ENCODE measurements at regions not wholly inside any gene's neighbourhood (a gene's known extent, or its start where the extent isn't known, plus 50 kb on each side); places are given as distances from the start of the nearest gene placed in this dataset.

DNA sequence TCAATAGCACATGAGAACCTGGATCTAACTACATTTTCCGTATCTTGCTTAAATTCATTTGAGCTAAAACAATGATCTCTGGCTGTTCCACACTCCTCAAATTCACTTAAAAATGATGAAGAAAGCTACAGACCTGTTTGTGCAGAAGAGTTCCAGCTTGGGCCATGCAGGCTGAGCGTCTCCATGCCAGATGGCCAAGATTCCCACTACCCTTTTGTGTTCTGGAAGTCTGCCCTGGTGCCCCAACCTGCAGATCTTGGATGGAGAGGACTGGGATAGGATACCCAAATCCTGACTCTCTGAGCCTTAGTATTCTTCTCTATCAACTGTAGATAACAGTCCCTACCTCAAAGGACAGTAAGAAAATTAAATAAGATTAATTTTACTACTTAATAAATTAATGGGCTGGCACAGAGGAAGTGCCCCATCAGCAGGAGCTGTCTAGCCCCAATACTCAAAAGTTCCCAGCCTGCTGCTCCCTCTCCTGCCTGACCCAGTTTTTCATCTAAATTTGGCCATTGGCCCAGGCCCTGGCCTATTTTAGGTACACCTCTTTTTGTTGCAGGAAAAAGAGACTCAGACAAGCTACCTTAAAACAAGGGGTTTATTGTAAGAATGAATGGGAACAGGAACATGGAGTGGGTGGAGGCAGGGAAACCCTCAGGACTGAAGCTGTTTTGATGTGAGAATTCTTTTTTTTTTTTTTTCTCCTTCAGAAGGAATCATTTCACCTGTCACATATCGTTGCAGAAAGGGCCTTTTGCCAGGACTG is 81.4 kb upstream of the GRK3 start:
- CTCF ChIA-PET (ENCODE audit: partially characterized antibody): interaction anchor here (1.2 to 1.7 kb wide), 2 partner anchors 21 to 26 kb away, joined by 4 to 7 read pairs; no protein-coding TSS in a partner anchor
- no peak overlapping the region for H3K18ac ChIP-seq (ENCODE audit: extremely low read depth, low read length)
- no peak overlapping the region for H2BK15ac ChIP-seq (ENCODE audit: low read length)
- TF ChIP-seq SIX5 (IDR thresholded peaks at IDR 0.05; ENCODE audit: low read depth, low read length): no peak
- TF ChIP-seq SUZ12 (IDR thresholded peaks at IDR 0.05; ENCODE audit: low read length): no peak
- no peak for TF ChIP-seq PHF8 (conservative IDR thresholded peaks at IDR 0.05; ENCODE audit: low read depth, low read length)
- no peak for TF ChIP-seq TCF12 (IDR thresholded peaks at IDR 0.05; ENCODE audit: low read depth, low read length)
- no peak for TF ChIP-seq GTF2F1 (IDR thresholded peaks at IDR 0.05; ENCODE audit: borderline replicate concordance, low read depth, low read length)
- TF ChIP-seq POU5F1 (IDR thresholded peaks at IDR 0.05; ENCODE audit: low read depth, low read length): no peak
- TF ChIP-seq MAX (IDR thresholded peaks at IDR 0.05): no peak
- TF ChIP-seq EGR1 (IDR thresholded peaks at IDR 0.05; ENCODE audit: borderline replicate concordance, low read depth, low read length): no peak
- TF ChIP-seq SP2 (IDR thresholded peaks at IDR 0.05; ENCODE audit: low read length): no peak
- TF ChIP-seq E2F6 (IDR thresholded peaks at IDR 0.05): no peak
- TF ChIP-seq SAP30 (IDR thresholded peaks at IDR 0.05; ENCODE audit: insufficient read depth, insufficient replicate concordance, low read length): no peak
- no peak for TF ChIP-seq RAD21 (IDR thresholded peaks at IDR 0.05 in 1 of 2, conservative IDR thresholded peaks at IDR 0.05 in 1 of 2; ENCODE audit: low read depth in 2 of 2, low read length in 2 of 2)

More for the DNA sequence above, 81.4 kb upstream of the GRK3 start:
- H4K5ac ChIP-seq (ENCODE audit: insufficient read length, low read depth, low read length): no peak overlapping the region
- H3K79me1 ChIP-seq (ENCODE audit: low read depth, low read length): no peaks in the 10 kb centered on the region; the same call in 1 of the 2 replicates
- peaks cover 10% of the 10 kb centered on the region; the same call in 1 of the 2 replicates for H3K23me2 ChIP-seq (ENCODE audit: low read depth, low read length)
- DNase-seq (ENCODE audit: low read depth in 1 of 2, low spot score in 2 of 2): no peak
- no peak overlapping the region for H2AFZ ChIP-seq (ENCODE audit: low read length)
- H2BK5ac ChIP-seq (ENCODE audit: low read depth, low read length): no peak overlapping the region
- H3K4me1 ChIP-seq (replicated peaks in 1 of 4; ENCODE audit: control insufficient read depth in 3 of 4, insufficient read depth in 4 of 4, low read length in 3 of 4): no peaks in the 10 kb centered on the region
- no peak overlapping the region for H3K27ac ChIP-seq (ENCODE audit: low read depth, low read length)
- WGBS, 2 experiments (ENCODE audit: extremely low coverage in 1 of 2, insufficient coverage in 1 of 2, insufficient read length in 1 of 2, insufficient replicate concordance in 2 of 2, low coverage in 1 of 2, low lambda C conversion rate in 2 of 2, missing lambda C conversion rate in 1 of 2): 87% methylated on average over 3 of the region's 3 CpGs; no CpG with 5 or more reads in 1 of the 2 experiments
- H2BK12ac ChIP-seq (ENCODE audit: low read depth, low read length): no peak overlapping the region
- H3K27me3 ChIP-seq (replicated peaks in 1 of 4; ENCODE audit: control insufficient read depth in 3 of 4, extremely low read depth in 1 of 4, insufficient read depth in 3 of 4, low read length in 3 of 4): no peaks in the 10 kb centered on the region
- H3K4me2 ChIP-seq (ENCODE audit: insufficient read depth in 1 of 2, low read depth in 2 of 2, low read length in 2 of 2): no peak overlapping the region
- H3K4ac ChIP-seq (replicated peaks; ENCODE audit: insufficient read length, low read depth, low read length): no peak overlapping the region
- no peak overlapping the region for H2BK20ac ChIP-seq (ENCODE audit: low read length)
- no peak overlapping the region for H4K8ac ChIP-seq (ENCODE audit: extremely low read depth, insufficient read depth, low read length)
- H3K9ac ChIP-seq (replicated peaks in 1 of 4; ENCODE audit: extremely low read depth in 1 of 4, low read depth in 3 of 4, low read length in 3 of 4): no peak overlapping the region
- H3K79me2 ChIP-seq (ENCODE audit: control insufficient read depth in 1 of 2, insufficient read depth in 2 of 2, low read length in 2 of 2): no peaks in the 10 kb centered on the region
- no peak for FAIRE-seq
- H3K56ac ChIP-seq (replicated peaks; ENCODE audit: insufficient read length, low read depth, low read length): no peak overlapping the region
- no peak overlapping the region for H2BK120ac ChIP-seq (replicated peaks; ENCODE audit: low read depth, low read length)
- H2AK5ac ChIP-seq (ENCODE audit: low read depth, low read length): no peak overlapping the region
- POLR2A ChIA-PET (ENCODE audit: partially characterized antibody): interaction anchor here (0.5 to 1.6 kb wide), 3 partner anchors 8 to 41 kb away, joined by 3 to 4 read pairs (median 3); no protein-coding TSS in a partner anchor
- no peaks in the 10 kb centered on the region for H3K9me3 ChIP-seq (ENCODE audit: insufficient read depth in 2 of 2, low read depth in 1 of 2, low read length in 1 of 2)
- H3K23ac ChIP-seq (ENCODE audit: insufficient read length): no peak overlapping the region
- no peak overlapping the region for H3K14ac ChIP-seq (ENCODE audit: insufficient read length)
- H4K20me1 ChIP-seq (replicated peaks in 1 of 2; ENCODE audit: control insufficient read depth in 1 of 2, insufficient read depth in 2 of 2, low read length in 2 of 2): peaks cover 3 to 8% of the 10 kb centered on the region in 2 experiments
- no peak overlapping the region for H3K4me3 ChIP-seq (ENCODE audit: extremely low read depth in 1 of 4, insufficient read depth in 2 of 4, low read depth in 3 of 4, low read length in 4 of 4)
- no peak overlapping the region for H4K91ac ChIP-seq (replicated peaks; ENCODE audit: insufficient read length, low read length)
- H3K36me3 ChIP-seq (ENCODE audit: control insufficient read depth in 2 of 4, insufficient read depth in 4 of 4, low read length in 3 of 4): peaks cover 0 to 4% (median 0%) of the 10 kb centered on the region in 4 experiments; a peak in 4 of 8 replicates

Data from H1 (cell line).